ENCODE measurements at regions not wholly inside any gene's neighbourhood (a gene's known extent, or its start where the extent isn't known, plus 50 kb on each side); places are given as distances from the start of the nearest gene placed in this dataset.

- ATAC-seq (no peak), DNase-seq (ENCODE audit: low read depth, low spot score) (no peak)
- Histone ChIP-seq H3K27me3 (ENCODE audit: insufficient read depth, low read length) (no peaks in the 10 kb centered on the region), H3K4me3 (replicated peaks in 1 of 2; ENCODE audit: low read depth in 1 of 2, low read length in 2 of 2) (no peak overlapping the region), H3K79me2 (ENCODE audit: insufficient read depth, low read length) (no peaks in the 10 kb centered on the region), H4K20me1 (ENCODE audit: insufficient read depth) (no peaks in the 10 kb centered on the region), H3K27ac (ENCODE audit: low read depth, low read length) (no peak overlapping the region), H2AFZ (ENCODE audit: low read depth, low read length, poor library complexity, severe bottlenecking) (no peak overlapping the region), H3K36me3 (ENCODE audit: control insufficient read depth in 1 of 2, insufficient read depth in 2 of 2, low read length in 2 of 2) (no peaks in the 10 kb centered on the region), H3K9me3 (ENCODE audit: control insufficient read depth in 1 of 2, insufficient read depth in 1 of 2, low read depth in 1 of 2, low read length in 2 of 2) (no peaks in the 10 kb centered on the region), H3K4me1 (ENCODE audit: control insufficient read depth in 1 of 2, insufficient read depth in 2 of 2, low read length in 2 of 2) (no peaks in the 10 kb centered on the region), H3K9ac (ENCODE audit: low read length) (no peak overlapping the region), H3K9me2 (ENCODE audit: insufficient read depth) (no peaks in the 10 kb centered on the region), H3K4me2 (ENCODE audit: low read length) (no peak overlapping the region)
- ChIA-PET CTCF (no interaction called here), RAD21 (ENCODE audit: low non-redundant PET in 1 of 2, low total read pairs in 2 of 2, uncharacterized antibody in 2 of 2, unreplicated experiment in 2 of 2) (no interaction called here), POLR2A (no interaction called here)
- no peak for TF ChIP-seq EZH2phosphoT487 (IDR thresholded peaks at IDR 0.05; ENCODE audit: borderline replicate concordance)
- no peak for TF ChIP-seq POLR2AphosphoS5 (IDR thresholded peaks at IDR 0.05; ENCODE audit: low read depth, low read length)
- TF ChIP-seq POLR2A (IDR thresholded peaks at IDR 0.05; ENCODE audit: borderline replicate concordance, extremely low read depth, insufficient read depth, insufficient read length) = no peak
- no peak for TF ChIP-seq CEBPB (IDR thresholded peaks at IDR 0.05; ENCODE audit: low read depth)
- TF ChIP-seq YY1 (IDR thresholded peaks at IDR 0.05; ENCODE audit: extremely low read depth, insufficient replicate concordance, low read depth, low read length) = no peak
- no peak for TF ChIP-seq TCF7L2 (IDR thresholded peaks at IDR 0.05; ENCODE audit: borderline replicate concordance, extremely low read depth, insufficient read depth, insufficient read length)
- TF ChIP-seq SIN3A (IDR thresholded peaks at IDR 0.05; ENCODE audit: low read depth) = no peak
- no peak for TF ChIP-seq ZNF274 (IDR thresholded peaks at IDR 0.05; ENCODE audit: low read depth, low read length)
- no peak for TF ChIP-seq CBX3 (IDR thresholded peaks at IDR 0.05; ENCODE audit: low read depth)
- no peak for TF ChIP-seq EGR1 (IDR thresholded peaks at IDR 0.05; ENCODE audit: low read depth)
- no peak for TF ChIP-seq FOSL1 (IDR thresholded peaks at IDR 0.05; ENCODE audit: low read depth)
- no peak for TF ChIP-seq ATF3 (IDR thresholded peaks at IDR 0.05)
- no peak for TF ChIP-seq RAD21 (IDR thresholded peaks at IDR 0.05; ENCODE audit: low read depth)
- TF ChIP-seq SRF (IDR thresholded peaks at IDR 0.05; ENCODE audit: low read depth) = no peak
- no peak for TF ChIP-seq ZFX (IDR thresholded peaks at IDR 0.05)
- no peak for TF ChIP-seq SP1 (IDR thresholded peaks at IDR 0.05; ENCODE audit: low read depth)
- TF ChIP-seq ZBTB33 (IDR thresholded peaks at IDR 0.05; ENCODE audit: extremely low read depth, insufficient replicate concordance, low read length) = no peak
- BruUV-seq (replicated peaks) = no TSS peak
- intact Hi-C loops (cut with micrococcal nuclease) = no loop called here
Observed at GRCh38 chr2:30354150-30354549, 92.9 kb upstream of the LCLAT1 start.
